Neural cell (in vitro differentiated cells): ENCODE measurements at regions not wholly inside any gene's neighbourhood (a gene's known extent, or its start where the extent isn't known, plus 50 kb on each side); places are given as distances from the start of the nearest gene placed in this dataset.

Experiments
- H2AFZ ChIP-seq: fragments of 200-600, 300-800 bp; sonication (generic), shearing (Covaris generic); 2 replicates; pipeline ENCODE4 v1.6.0; 2014; ENCODE audit warnings: low read depth, mild to moderate bottlenecking, antibody characterized with exemption, low read length, moderate library complexity
- H3F3A ChIP-seq: fragments of 200-600 bp; shearing (Covaris generic); 2 replicates; pipeline ENCODE4 v1.6.1; 2016; ENCODE audit warnings: mild to moderate bottlenecking, moderate library complexity, mixed read lengths, antibody characterized with exemption, low read length; ENCODE audit not compliant: insufficient read depth, poor library complexity, severe bottlenecking
- H3K27ac ChIP-seq: fragments of 200-600, 300-800 bp; sonication (generic), shearing (Covaris generic); 2 replicates; pipeline ENCODE4 v1.5.1; 2014; ENCODE audit warnings: mild to moderate bottlenecking, low read length, moderate library complexity
- H3K27me3 ChIP-seq: fragments of 300-800, 200-600 bp; sonication (generic), shearing (Covaris generic); 2 replicates; pipeline ENCODE4 v1.6.0; 2014; ENCODE audit warnings: mild to moderate bottlenecking, low read depth, low read length, moderate library complexity; ENCODE audit not compliant: insufficient read depth
- H3K36me3 ChIP-seq: fragments of 300-800, 200-600 bp; sonication (generic), shearing (Covaris generic); 2 replicates; pipeline ENCODE4 v1.5.1; 2014; ENCODE audit warnings: mild to moderate bottlenecking, antibody characterized with exemption, low read length, moderate library complexity; ENCODE audit not compliant: insufficient read depth
- H3K4me2 ChIP-seq: fragments of 300-800, 200-600 bp; sonication (generic), shearing (Covaris generic); 2 replicates; pipeline ENCODE4 v1.6.0; 2014; ENCODE audit warnings: mild to moderate bottlenecking, low read length
- H3K4me3 ChIP-seq: fragments of 300-800, 200-600 bp; sonication (generic), shearing (Covaris generic); 2 replicates; pipeline ENCODE4 v1.5.1; 2014; ENCODE audit warnings: mild to moderate bottlenecking, low read length, moderate library complexity
- H3K79me2 ChIP-seq: fragments of 200-600 bp; shearing (Covaris generic); replicated peaks from 2 replicates; pipeline ENCODE4 v1.6.0; 2014; ENCODE audit warnings: mild to moderate bottlenecking, low read length, moderate library complexity; ENCODE audit not compliant: insufficient read depth
- H3K9ac ChIP-seq: fragments of 300-800, 200-600 bp; sonication (generic), shearing (Covaris generic); 2 replicates; pipeline ENCODE4 v1.6.1; 2016; ENCODE audit warnings: mild to moderate bottlenecking, low read length, mixed read lengths
- H3K9me2 ChIP-seq: fragments of 200-600 bp; shearing (Covaris generic); 2 replicates; pipeline ENCODE4 v1.6.1; 2016; ENCODE audit warnings: mild to moderate bottlenecking, low read length, mixed read lengths; ENCODE audit not compliant: insufficient read depth
- H3K9me3 ChIP-seq: fragments of 200-600, 300-800 bp; sonication (generic), shearing (Covaris generic); 2 replicates; pipeline ENCODE4 v1.6.1; 2016; ENCODE audit warnings: mild to moderate bottlenecking, mixed run types, low read length, moderate library complexity, mixed read lengths
- H4K20me1 ChIP-seq: fragments of 200-600 bp; shearing (Covaris generic); 2 replicates; pipeline ENCODE4 v1.6.1; 2016; ENCODE audit warnings: mild to moderate bottlenecking, mixed run types; ENCODE audit not compliant: insufficient read depth
- CTCF ChIP-seq: fragments of 450-650 bp; IDR thresholded peaks from 2 replicates; pipeline ENCODE4 v1.5.1; 2014; ENCODE audit warnings: antibody characterized with exemption, mild to moderate bottlenecking, moderate library complexity; ENCODE audit not compliant: poor library complexity, severe bottlenecking
- EP300 ChIP-seq: fragments of 450-650 bp; conservative IDR thresholded peaks from 2 replicates; pipeline ENCODE4 v1.6.1; 2014; ENCODE audit warnings: antibody characterized with exemption, mild to moderate bottlenecking, moderate library complexity; ENCODE audit not compliant: poor library complexity, severe bottlenecking
- EZH2 ChIP-seq: fragments of 200-600, 300-800 bp; shearing (Covaris generic), sonication (generic); IDR thresholded peaks from 2 replicates; pipeline ENCODE4 v1.6.1; 2014; ENCODE audit warnings: antibody characterized with exemption, low read length, borderline replicate concordance, mild to moderate bottlenecking; ENCODE audit not compliant: insufficient read depth, poor library complexity, severe bottlenecking
- MXI1 ChIP-seq: fragments of 450-650 bp; conservative IDR thresholded peaks from 2 replicates; pipeline ENCODE4 v1.6.1; 2014; ENCODE audit warnings: antibody characterized with exemption, mild to moderate bottlenecking; ENCODE audit not compliant: poor library complexity, severe bottlenecking
- POLR2AphosphoS5 ChIP-seq: IDR thresholded peaks from 2 replicates; pipeline ENCODE4 v1.6.1; 2012
- RAD21 ChIP-seq: fragments of 450-650 bp; conservative IDR thresholded peaks from 2 replicates; pipeline ENCODE4 v1.6.1; 2014; ENCODE audit warnings: antibody characterized with exemption, mild to moderate bottlenecking, moderate library complexity
- SMC3 ChIP-seq: fragments of 450-650 bp; conservative IDR thresholded peaks from 2 replicates; pipeline ENCODE4 v1.6.1; 2014; ENCODE audit warnings: antibody characterized with exemption, mild to moderate bottlenecking, moderate library complexity; ENCODE audit not compliant: poor library complexity
- TAF1 ChIP-seq: IDR thresholded peaks from 2 replicates; pipeline ENCODE4 v1.6.1; 2012; ENCODE audit warnings: low read depth
- TF ChIP-seq, protein P1 (sequence below): IDR thresholded peaks from 2 replicates; pipeline ENCODE4 v1.6.1; 2012; ENCODE audit warnings: borderline replicate concordance

GRCh38 chr11:110779108-110779507, 66.9 kb upstream of the ARHGAP20 start:
- H3K27ac ChIP-seq = no peak overlapping the region
- H3K36me3 ChIP-seq = no peaks in the 10 kb centered on the region
- no peak overlapping the region for H3K4me2 ChIP-seq
- TF ChIP-seq, protein P1, sequence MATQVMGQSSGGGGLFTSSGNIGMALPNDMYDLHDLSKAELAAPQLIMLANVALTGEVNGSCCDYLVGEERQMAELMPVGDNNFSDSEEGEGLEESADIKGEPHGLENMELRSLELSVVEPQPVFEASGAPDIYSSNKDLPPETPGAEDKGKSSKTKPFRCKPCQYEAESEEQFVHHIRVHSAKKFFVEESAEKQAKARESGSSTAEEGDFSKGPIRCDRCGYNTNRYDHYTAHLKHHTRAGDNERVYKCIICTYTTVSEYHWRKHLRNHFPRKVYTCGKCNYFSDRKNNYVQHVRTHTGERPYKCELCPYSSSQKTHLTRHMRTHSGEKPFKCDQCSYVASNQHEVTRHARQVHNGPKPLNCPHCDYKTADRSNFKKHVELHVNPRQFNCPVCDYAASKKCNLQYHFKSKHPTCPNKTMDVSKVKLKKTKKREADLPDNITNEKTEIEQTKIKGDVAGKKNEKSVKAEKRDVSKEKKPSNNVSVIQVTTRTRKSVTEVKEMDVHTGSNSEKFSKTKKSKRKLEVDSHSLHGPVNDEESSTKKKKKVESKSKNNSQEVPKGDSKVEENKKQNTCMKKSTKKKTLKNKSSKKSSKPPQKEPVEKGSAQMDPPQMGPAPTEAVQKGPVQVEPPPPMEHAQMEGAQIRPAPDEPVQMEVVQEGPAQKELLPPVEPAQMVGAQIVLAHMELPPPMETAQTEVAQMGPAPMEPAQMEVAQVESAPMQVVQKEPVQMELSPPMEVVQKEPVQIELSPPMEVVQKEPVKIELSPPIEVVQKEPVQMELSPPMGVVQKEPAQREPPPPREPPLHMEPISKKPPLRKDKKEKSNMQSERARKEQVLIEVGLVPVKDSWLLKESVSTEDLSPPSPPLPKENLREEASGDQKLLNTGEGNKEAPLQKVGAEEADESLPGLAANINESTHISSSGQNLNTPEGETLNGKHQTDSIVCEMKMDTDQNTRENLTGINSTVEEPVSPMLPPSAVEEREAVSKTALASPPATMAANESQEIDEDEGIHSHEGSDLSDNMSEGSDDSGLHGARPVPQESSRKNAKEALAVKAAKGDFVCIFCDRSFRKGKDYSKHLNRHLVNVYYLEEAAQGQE = no peak
- TF ChIP-seq RAD21 = no peak
- no peak for TF ChIP-seq POLR2AphosphoS5
- TF ChIP-seq EP300 = no peak
- TF ChIP-seq TAF1 = no peak
- no peak for TF ChIP-seq EZH2
- TF ChIP-seq SMC3 = no peak
- TF ChIP-seq CTCF = no peak
- no peak for TF ChIP-seq MXI1
- H3K79me2 ChIP-seq = no peaks in the 10 kb centered on the region
- no peak overlapping the region for H3K9ac ChIP-seq
- no peaks in the 10 kb centered on the region for H4K20me1 ChIP-seq
- no peaks in the 10 kb centered on the region for H3K9me2 ChIP-seq
- H3F3A ChIP-seq = no peaks in the 10 kb centered on the region
- no peaks in the 10 kb centered on the region for H3K9me3 ChIP-seq
- no peak overlapping the region for H2AFZ ChIP-seq
- no peaks in the 10 kb centered on the region for H3K27me3 ChIP-seq
- H3K4me3 ChIP-seq = no peak overlapping the region

GRCh38 chr11:110778343-110778742, 66.1 kb upstream of the ARHGAP20 start:
- Histone ChIP-seq H3K9me3 (no peaks in the 10 kb centered on the region), H3K9me2 (no peaks in the 10 kb centered on the region), H3K36me3 (no peaks in the 10 kb centered on the region), H3K4me2 (no peak overlapping the region), H4K20me1 (no peaks in the 10 kb centered on the region), H3K79me2 (no peaks in the 10 kb centered on the region), H3K27me3 (no peaks in the 10 kb centered on the region), H3K9ac (no peak overlapping the region), H3K4me3 (no peak overlapping the region), H3F3A (no peaks in the 10 kb centered on the region), H3K27ac (no peak overlapping the region), H2AFZ (no peak overlapping the region)
- TF ChIP-seq POLR2AphosphoS5 (no peak), CTCF (no peak), MXI1 (no peak), EZH2 (no peak), SMC3 (no peak), EP300 (no peak), TAF1 (no peak), RAD21 (no peak)
- TF ChIP-seq, protein P1 = no peak
